ENCODE measurements at regions not wholly inside any gene's neighbourhood (a gene's known extent, or its start where the extent isn't known, plus 50 kb on each side); places are given as distances from the start of the nearest gene placed in this dataset.

- H2AFZ ChIP-seq (ENCODE audit: low read depth, low read length), result no peak overlapping the region
- H3K27me3 ChIP-seq (ENCODE audit: insufficient read depth, low read length), result no peaks in the 10 kb centered on the region
- H3K4me3 ChIP-seq (ENCODE audit: insufficient read depth, low read depth, low read length), result no peak overlapping the region
- H3K79me2 ChIP-seq (ENCODE audit: insufficient read depth, low read length), result no peaks in the 10 kb centered on the region
- peaks cover 2% of the 10 kb centered on the region for H3K4me1 ChIP-seq (ENCODE audit: insufficient read depth, low read length)
- no peak overlapping the region for H3K27ac ChIP-seq (ENCODE audit: low read depth, low read length)
- H3K9me3 ChIP-seq (ENCODE audit: insufficient read depth, low read depth, low read length), result no peaks in the 10 kb centered on the region
- TF ChIP-seq EZH2 (IDR thresholded peaks at IDR 0.05; ENCODE audit: insufficient read depth, low read length) (no peak), CTCF (IDR thresholded peaks at IDR 0.05; ENCODE audit: insufficient read depth, low read depth, low read length) (no peak)
- H3K36me3 Mint-ChIP-seq (ENCODE audit: low read depth, unreplicated experiment), result no peaks in the 10 kb centered on the region
- FAIRE-seq, result no peak
- H3K4me3 Mint-ChIP-seq (ENCODE audit: unreplicated experiment), result no peak overlapping the region
- peaks cover under 1% of the 10 kb centered on the region for H3K4me1 Mint-ChIP-seq (ENCODE audit: low read depth, unreplicated experiment)
- no peak overlapping the region for H3K4me2 ChIP-seq (ENCODE audit: low read length)
- DNase-seq (ENCODE audit: low read depth), result no peak
- H3K36me3 ChIP-seq (ENCODE audit: insufficient read depth, low read length), result no peaks in the 10 kb centered on the region
- no peak overlapping the region for H3K27ac Mint-ChIP-seq (ENCODE audit: unreplicated experiment)
- no peaks in the 10 kb centered on the region for H3K9me3 Mint-ChIP-seq (ENCODE audit: unreplicated experiment)
- H4K20me1 ChIP-seq (ENCODE audit: insufficient read depth, low read length), result no peaks in the 10 kb centered on the region
- peaks cover 4% of the 10 kb centered on the region for H3K27me3 Mint-ChIP-seq (ENCODE audit: low read depth, unreplicated experiment)
- H3K9ac ChIP-seq (ENCODE audit: low read length), result no peak overlapping the region
Measured at GRCh38 chr12:15045451-15045850, 72.6 kb downstream of the PDE6H start.

GRCh38 chr12:15047611-15048010 lies 74.8 kb downstream of the PDE6H start:
- Histone ChIP-seq H3K79me2 (ENCODE audit: insufficient read depth, low read length) (no peaks in the 10 kb centered on the region), H3K4me3 (ENCODE audit: insufficient read depth, low read depth, low read length) (no peak overlapping the region), H3K4me2 (ENCODE audit: low read length) (no peak overlapping the region), H3K27ac (ENCODE audit: low read depth, low read length) (no peak overlapping the region), H4K20me1 (ENCODE audit: insufficient read depth, low read length) (no peaks in the 10 kb centered on the region), H3K27me3 (ENCODE audit: insufficient read depth, low read length) (no peaks in the 10 kb centered on the region), H3K9me3 (ENCODE audit: insufficient read depth, low read depth, low read length) (no peaks in the 10 kb centered on the region), H3K9ac (ENCODE audit: low read length) (no peak overlapping the region), H3K36me3 (ENCODE audit: insufficient read depth, low read length) (no peaks in the 10 kb centered on the region), H2AFZ (ENCODE audit: low read depth, low read length) (no peak overlapping the region), H3K4me1 (ENCODE audit: insufficient read depth, low read length) (peaks cover 3% of the 10 kb centered on the region)
- TF ChIP-seq EZH2 (IDR thresholded peaks at IDR 0.05; ENCODE audit: insufficient read depth, low read length) (no peak), CTCF (IDR thresholded peaks at IDR 0.05; ENCODE audit: insufficient read depth, low read depth, low read length) (no peak)
- peaks cover 5% of the 10 kb centered on the region for H3K4me1 Mint-ChIP-seq (ENCODE audit: low read depth, unreplicated experiment)
- FAIRE-seq, result no peak
- no peak for DNase-seq (ENCODE audit: low read depth)
- H3K27ac Mint-ChIP-seq (ENCODE audit: unreplicated experiment), result no peak overlapping the region
- H3K27me3 Mint-ChIP-seq (ENCODE audit: low read depth, unreplicated experiment), result peaks cover 7% of the 10 kb centered on the region
- H3K4me3 Mint-ChIP-seq (ENCODE audit: unreplicated experiment), result no peak overlapping the region
- H3K9me3 Mint-ChIP-seq (ENCODE audit: unreplicated experiment), result no peaks in the 10 kb centered on the region
- no peaks in the 10 kb centered on the region for H3K36me3 Mint-ChIP-seq (ENCODE audit: low read depth, unreplicated experiment)

- Histone ChIP-seq H3K79me2 (ENCODE audit: insufficient read depth, low read length) (no peaks in the 10 kb centered on the region), H3K4me3 (ENCODE audit: insufficient read depth, low read depth, low read length) (no peak overlapping the region), H2AFZ (ENCODE audit: low read depth, low read length) (no peak overlapping the region), H3K27me3 (ENCODE audit: insufficient read depth, low read length) (no peaks in the 10 kb centered on the region), H3K9me3 (ENCODE audit: insufficient read depth, low read depth, low read length) (no peaks in the 10 kb centered on the region), H3K4me1 (ENCODE audit: insufficient read depth, low read length) (peaks cover 3% of the 10 kb centered on the region), H3K9ac (ENCODE audit: low read length) (no peak overlapping the region), H3K27ac (ENCODE audit: low read depth, low read length) (no peak overlapping the region), H3K36me3 (ENCODE audit: insufficient read depth, low read length) (no peaks in the 10 kb centered on the region), H4K20me1 (ENCODE audit: insufficient read depth, low read length) (no peaks in the 10 kb centered on the region), H3K4me2 (ENCODE audit: low read length) (no peak overlapping the region)
- Mint-ChIP-seq H3K4me3 (ENCODE audit: unreplicated experiment) (no peak overlapping the region), H3K36me3 (ENCODE audit: low read depth, unreplicated experiment) (no peaks in the 10 kb centered on the region), H3K27me3 (ENCODE audit: low read depth, unreplicated experiment) (peaks cover 7% of the 10 kb centered on the region), H3K27ac (ENCODE audit: unreplicated experiment) (no peak overlapping the region), H3K4me1 (ENCODE audit: low read depth, unreplicated experiment) (peaks cover 5% of the 10 kb centered on the region), H3K9me3 (ENCODE audit: unreplicated experiment) (no peaks in the 10 kb centered on the region)
- DNase-seq (ENCODE audit: low read depth) (no peak), FAIRE-seq (no peak)
- TF ChIP-seq EZH2 (IDR thresholded peaks at IDR 0.05; ENCODE audit: insufficient read depth, low read length) (no peak), CTCF (IDR thresholded peaks at IDR 0.05; ENCODE audit: insufficient read depth, low read depth, low read length) (no peak)
Measured at GRCh38 chr12:15049461-15050153, 76.8 kb downstream of the PDE6H start.
